HG03103 (cell line): ENCODE measurements at regions not wholly inside any gene's neighbourhood (a gene's known extent, or its start where the extent isn't known, plus 50 kb on each side); places are given as distances from the start of the nearest gene placed in this dataset.

Experiments used
- ATAC-seq: cut with Tn5 transposase; IDR thresholded peaks from one replicate; pipeline ENCODE4 v1.9.1; 2021; ENCODE audit warnings: low read depth; ENCODE audit not compliant: unreplicated experiment

GRCh38 chr5:2223303-2223702 is 340.6 kb upstream of the IRX4 start:
- ATAC-seq = no peak

GRCh38 chr5:2222246-2222992 is 339.7 kb upstream of the IRX4 start:
- ATAC-seq = no peak

- ATAC-seq = no peak
These were observed 338.7 kb upstream of the IRX4 start for GRCh38 chr5:2221450-2221849.

- no peak for ATAC-seq
These were observed 338.0 kb upstream of the IRX4 start for GRCh38 chr5:2220741-2221140.

GRCh38 chr5:2219149-2219776 is 336.5 kb upstream of the IRX4 start:
- ATAC-seq = no peak

- ATAC-seq = no peak
These were observed 334.5 kb upstream of the IRX4 start for GRCh38 chr5:2217219-2217618.

- ATAC-seq = no peak
These were observed 332.3 kb upstream of the IRX4 start for GRCh38 chr5:2214910-2215590.

GRCh38 chr5:2213121-2213730 is 330.5 kb upstream of the IRX4 start:
- ATAC-seq = no peak

GRCh38 chr5:2212481-2212880 is 329.8 kb upstream of the IRX4 start:
- no peak for ATAC-seq

GRCh38 chr5:2208239-2208544 is 325.5 kb upstream of the IRX4 start:
- ATAC-seq = no peak

GRCh38 chr5:2207416-2208238 is 324.9 kb upstream of the IRX4 start:
- ATAC-seq = no peak

GRCh38 chr5:2207109-2207399 is 324.3 kb upstream of the IRX4 start:
- ATAC-seq = no peak

- ATAC-seq = no peak
These were observed 323.8 kb upstream of the IRX4 start for GRCh38 chr5:2206293-2207108.

GRCh38 chr5:2205596-2206226 is 323.0 kb upstream of the IRX4 start:
- no peak for ATAC-seq

GRCh38 chr5:2205185-2205585 is 322.5 kb upstream of the IRX4 start:
- no peak for ATAC-seq

- no peak for ATAC-seq
These were observed 321.9 kb upstream of the IRX4 start for GRCh38 chr5:2204366-2205184.

- no peak for ATAC-seq
These were observed 321.0 kb upstream of the IRX4 start for GRCh38 chr5:2203774-2204173.

- ATAC-seq = no peak
These were observed 319.1 kb upstream of the IRX4 start for GRCh38 chr5:2201832-2202231.

- ATAC-seq = no peak
These were observed 318.7 kb upstream of the IRX4 start for GRCh38 chr5:2201421-2201820.
